HEK293 (cell line): ENCODE measurements at regions not wholly inside any gene's neighbourhood (a gene's known extent, or its start where the extent isn't known, plus 50 kb on each side); places are given as distances from the start of the nearest gene placed in this dataset.

Source experiments
- MYNN ChIP-seq: fragments of 450-650 bp; formaldehyde crosslinking; IDR thresholded peaks from 2 replicates; pipeline ENCODE4 v1.5.1; 2016; ENCODE audit warnings: missing biosample characterization, missing genetic modification characterization, borderline replicate concordance
- TSHZ1 ChIP-seq: fragments of 450-650 bp; formaldehyde crosslinking; IDR thresholded peaks from 2 replicates; pipeline ENCODE4 v1.5.1; 2016; ENCODE audit warnings: missing biosample characterization, missing genetic modification characterization, borderline replicate concordance
- ZNF777 ChIP-seq: fragments of 450-650 bp; formaldehyde crosslinking; IDR thresholded peaks from 2 replicates; pipeline ENCODE4 v1.5.1; 2017; ENCODE audit warnings: missing biosample characterization, missing genetic modification characterization, borderline replicate concordance
- TF ChIP-seq, protein P1 (sequence below): sonication (generic); formaldehyde crosslinking; IDR thresholded peaks from 2 replicates; pipeline ENCODE4 v1.8.1; 2022; ENCODE audit warnings: mild to moderate bottlenecking, moderate library complexity, missing genetic modification reagents

GRCh38 chr17:68697850-68698361 lies 96.7 kb upstream of the FAM20A start:
- no peak for TF ChIP-seq TSHZ1 (tag by site-specific recombination)
- no peak for TF ChIP-seq MYNN (tag by site-specific recombination)
- TF ChIP-seq ZNF777 (tag by site-specific recombination): no peak
- TF ChIP-seq, protein P1, sequence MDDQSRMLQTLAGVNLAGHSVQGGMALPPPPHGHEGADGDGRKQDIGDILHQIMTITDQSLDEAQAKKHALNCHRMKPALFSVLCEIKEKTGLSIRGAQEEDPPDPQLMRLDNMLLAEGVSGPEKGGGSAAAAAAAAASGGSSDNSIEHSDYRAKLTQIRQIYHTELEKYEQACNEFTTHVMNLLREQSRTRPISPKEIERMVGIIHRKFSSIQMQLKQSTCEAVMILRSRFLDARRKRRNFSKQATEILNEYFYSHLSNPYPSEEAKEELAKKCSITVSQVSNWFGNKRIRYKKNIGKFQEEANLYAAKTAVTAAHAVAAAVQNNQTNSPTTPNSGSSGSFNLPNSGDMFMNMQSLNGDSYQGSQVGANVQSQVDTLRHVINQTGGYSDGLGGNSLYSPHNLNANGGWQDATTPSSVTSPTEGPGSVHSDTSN (CRISPR knock-in tag): no peak
